HepG2 (cell line): ENCODE measurements at regions not wholly inside any gene's neighbourhood (a gene's known extent, or its start where the extent isn't known, plus 50 kb on each side); places are given as distances from the start of the nearest gene placed in this dataset.

ENCODE experiments used
- ATAC-seq: fragments of 200-7000 bp; cut with Tn5 transposase; 3 replicates; pipeline ENCODE4 v1.9.1; 2020; ENCODE audit warnings: mild to moderate bottlenecking, moderate library complexity
- BruUV-seq: library from RNA; stranded (reverse); fragments of 400-500 nt; replicated peaks from 2 replicates; lab custom pipeline; 2021; lab: Mats Ljungman, UMichigan
- CTCF ChIA-PET: fragments of 300-600 bp; formaldehyde crosslinking; extraction: SDS; loops from one replicate; lab custom pipeline; 2021; ENCODE audit warnings: low total read pairs, inconsistent platforms, low intra/inter-chr PET ratio; lab: Yijun Ruan, JAX
- POLR2A ChIA-PET: fragments of 350-600 bp; sonication (Branson Sonifier 250); formaldehyde crosslinking; loops from one replicate; lab custom pipeline; 2020; ENCODE audit warnings: antibody characterized with exemption, inconsistent platforms; lab: Yijun Ruan, JAX
- DNase-seq: peaks from one replicate; pipeline ENCODE4 v3.0.0-alpha.2; 2015; ENCODE audit warnings: low spot score
- FAIRE-seq: peaks from 3 replicates; lab custom pipeline; 2011; peaks lifted over from hg19 to GRCh38; lab: Jason Lieb, UNC
- H2AFZ ChIP-seq: one replicate; pipeline ENCODE4 v1.6.1; 2011; ENCODE audit warnings: low read length, inconsistent platforms
- H3K27ac ChIP-seq: fragments of 300-600 bp; 3 replicates; pipeline ENCODE4 v1.8.0; 2011; ENCODE audit warnings: mixed run types, mild to moderate bottlenecking, mixed read lengths, low read length, inconsistent platforms; ENCODE audit not compliant: insufficient read depth; ENCODE audit errors: extremely low read length
- H3K27me3 ChIP-seq, 2 experiments: fragments of 200-600 bp in 1 of 2; 2 replicates in 1 of 2; 3 replicates in 1 of 2; pipeline versions ENCODE4 v1.6.0 to v1.8.0; 2011; ENCODE audit warnings: low read length in 2 of 2, mild to moderate bottlenecking in 2 of 2, moderate library complexity in 2 of 2, inconsistent platforms in 1 of 2; ENCODE audit not compliant: insufficient read depth in 2 of 2, control insufficient read depth in 1 of 2
- H3K36me3 ChIP-seq, 2 experiments: fragments of 200-600 bp in 1 of 2; replicated peaks in 1 of 2; 2 replicates in 1 of 2; 3 replicates in 1 of 2; pipeline versions ENCODE4 v1.5.1 to v1.8.0; 2011; ENCODE audit warnings: low read length in 2 of 2, inconsistent platforms in 1 of 2; ENCODE audit not compliant: insufficient read depth in 2 of 2, control insufficient read depth in 1 of 2
- H3K4me1 ChIP-seq: 2 replicates; pipeline ENCODE4 v1.5.1; 2012; ENCODE audit warnings: low read length, inconsistent platforms; ENCODE audit not compliant: insufficient read depth
- H3K4me2 ChIP-seq: 2 replicates; pipeline ENCODE4 v1.6.0; 2011; ENCODE audit warnings: low read depth, low read length, inconsistent platforms
- H3K4me3 ChIP-seq, 3 experiments: fragments of 200-600 bp in 1 of 3; sonication (generic), shearing (Covaris generic) in 1 of 3; replicated peaks in 1 of 3; 2 replicates each; pipeline ENCODE4 v1.5.1; 2011 to 2016; ENCODE audit warnings: low read length in 3 of 3, inconsistent platforms in 2 of 3, low read depth in 2 of 3, mild to moderate bottlenecking in 2 of 3, control low read depth in 1 of 3, mixed read lengths in 1 of 3; ENCODE audit not compliant: insufficient read depth in 1 of 3
- H3K79me2 ChIP-seq: one replicate; pipeline ENCODE4 v1.6.1; 2011; ENCODE audit warnings: low read length, inconsistent platforms; ENCODE audit not compliant: insufficient read depth
- H3K9ac ChIP-seq: 2 replicates; pipeline ENCODE4 v1.6.0; 2011; ENCODE audit warnings: mild to moderate bottlenecking, low read depth, low read length, inconsistent platforms; ENCODE audit not compliant: insufficient read depth
- H3K9me3 ChIP-seq: 2 replicates; pipeline ENCODE4 v1.5.1; 2012; ENCODE audit warnings: mild to moderate bottlenecking, low read length
- H4K20me1 ChIP-seq: 2 replicates; pipeline ENCODE4 v1.6.0; 2011; ENCODE audit warnings: inconsistent platforms, mild to moderate bottlenecking, low read length, moderate library complexity; ENCODE audit not compliant: insufficient read depth
- CC2D1A ChIP-seq: sonication (generic); formaldehyde crosslinking; IDR thresholded peaks from 2 replicates; pipeline ENCODE4 v1.8.1; 2023; ENCODE audit warnings: mild to moderate bottlenecking, missing genetic modification reagents
- MTERF4 ChIP-seq: sonication (generic); formaldehyde crosslinking; IDR thresholded peaks from 2 replicates; pipeline ENCODE4 v1.8.0; 2023; ENCODE audit warnings: mild to moderate bottlenecking, missing genetic modification reagents
- NR2F1 ChIP-seq, 2 experiments: fragments of 450-650 bp in 1 of 2; formaldehyde crosslinking in 1 of 2; IDR thresholded peaks; 2 replicates each; pipeline versions ENCODE4 v1.5.0 to v1.6.1; 2016 to 2020; ENCODE audit warnings: mild to moderate bottlenecking in 1 of 2, missing compliant biosample characterization in 1 of 2, missing genetic modification reagents in 1 of 2, moderate library complexity in 1 of 2
- RAD21 ChIP-seq: fragments of 450-650 bp; formaldehyde crosslinking; IDR thresholded peaks from 2 replicates; pipeline ENCODE4 v1.5.0; 2020; ENCODE audit warnings: mild to moderate bottlenecking
- RELA ChIP-seq: sonication (generic); formaldehyde crosslinking; IDR thresholded peaks from 2 replicates; pipeline ENCODE4 v1.4.0; 2020; ENCODE audit warnings: missing genetic modification reagents
- TERF1 ChIP-seq: sonication (generic); formaldehyde crosslinking; IDR thresholded peaks from 2 replicates; pipeline ENCODE4 v1.8.0; 2022; ENCODE audit warnings: mild to moderate bottlenecking, missing genetic modification reagents, moderate library complexity
- ZBTB21 ChIP-seq: sonication (generic); formaldehyde crosslinking; IDR thresholded peaks from 2 replicates; pipeline ENCODE4 v1.4.0; 2020; ENCODE audit warnings: missing genetic modification reagents
- ZNF567 ChIP-seq: sonication (generic); formaldehyde crosslinking; IDR thresholded peaks from 2 replicates; pipeline ENCODE4 v1.8.1; 2023; ENCODE audit warnings: mild to moderate bottlenecking, missing genetic modification reagents, borderline replicate concordance
- ZNF569 ChIP-seq: sonication (generic); formaldehyde crosslinking; IDR thresholded peaks from 2 replicates; pipeline ENCODE4 v1.5.0; 2020; ENCODE audit warnings: mild to moderate bottlenecking, missing genetic modification reagents, moderate library complexity, borderline replicate concordance
- ZNF619 ChIP-seq: sonication (generic); formaldehyde crosslinking; IDR thresholded peaks from 2 replicates; pipeline ENCODE4 v1.4.0; 2020; ENCODE audit warnings: mild to moderate bottlenecking, missing genetic modification reagents
- WGBS: methylation state at CpG from one replicate; pipeline ENCODE4 v1.1.6; 2017; ENCODE audit warnings: low lambda C conversion rate; 5-methylcytosine and 5-hydroxymethylcytosine counted together
- in situ Hi-C: cut with HindIII; loops from 2 replicates; pipeline ENCODE4 v1.10.0; 2017; ENCODE audit warnings: low pct_unique_long_range_greater_than_20kb; ENCODE audit not compliant: extremely low pct_ligation_motif_present
- intact Hi-C: fragments of 100-400 bp; cut with micrococcal nuclease; formaldehyde crosslinking; loops from one replicate; pipeline ENCODE4 v1.10.0; 2022; ENCODE audit not compliant: unreplicated experiment

- H3K27me3 ChIP-seq: peaks cover 1 to 17% of the 10 kb centered on the region in 2 experiments; a peak in 4 of 5 replicates
- H3K36me3 ChIP-seq: no peaks in the 10 kb centered on the region
- no peaks in the 10 kb centered on the region for H4K20me1 ChIP-seq
- no TSS peak for BruUV-seq
- CTCF ChIA-PET: no interaction called here
- 41% methylated on average over 7 of the region's 7 CpGs for WGBS
- FAIRE-seq (no peak), ATAC-seq (no peak), DNase-seq (no peak)
- no peaks in the 10 kb centered on the region for H3K4me1 ChIP-seq
- H3K9ac ChIP-seq: no peak overlapping the region
- in situ Hi-C loops: no loop called here
- H3K27ac ChIP-seq: no peak overlapping the region
- intact Hi-C loops: no loop called here
- POLR2A ChIA-PET: no interaction called here
- no peaks in the 10 kb centered on the region for H3K79me2 ChIP-seq
- no peak overlapping the region for H3K4me3 ChIP-seq
- H3K9me3 ChIP-seq: no peaks in the 10 kb centered on the region
- no peak for TF ChIP-seq MTERF4 (CRISPR knock-in tag)
- no peak for TF ChIP-seq RELA (CRISPR knock-in tag)
- no peak for TF ChIP-seq ZBTB21 (CRISPR knock-in tag)
- no peak for TF ChIP-seq CC2D1A (CRISPR knock-in tag)
- no peak for TF ChIP-seq TERF1 (CRISPR knock-in tag)
- no peak for TF ChIP-seq ZNF569 (CRISPR knock-in tag)
- TF ChIP-seq ZNF567 (CRISPR knock-in tag): no peak
- no peak for TF ChIP-seq NR2F1 (CRISPR knock-in tag; IDR thresholded peaks at IDR 0.05)
- TF ChIP-seq ZNF619: no peak
- no peak for TF ChIP-seq RAD21 (CRISPR knock-in tag)
- no peak overlapping the region for H3K4me2 ChIP-seq
- no peak overlapping the region for H2AFZ ChIP-seq
Measured at GRCh38 chr3:150068440-150069153, 97.9 kb upstream of the PFN2 start.
